ENCODE measurements at regions not wholly inside any gene's neighbourhood (a gene's known extent, or its start where the extent isn't known, plus 50 kb on each side); places are given as distances from the start of the nearest gene placed in this dataset.

DNA sequence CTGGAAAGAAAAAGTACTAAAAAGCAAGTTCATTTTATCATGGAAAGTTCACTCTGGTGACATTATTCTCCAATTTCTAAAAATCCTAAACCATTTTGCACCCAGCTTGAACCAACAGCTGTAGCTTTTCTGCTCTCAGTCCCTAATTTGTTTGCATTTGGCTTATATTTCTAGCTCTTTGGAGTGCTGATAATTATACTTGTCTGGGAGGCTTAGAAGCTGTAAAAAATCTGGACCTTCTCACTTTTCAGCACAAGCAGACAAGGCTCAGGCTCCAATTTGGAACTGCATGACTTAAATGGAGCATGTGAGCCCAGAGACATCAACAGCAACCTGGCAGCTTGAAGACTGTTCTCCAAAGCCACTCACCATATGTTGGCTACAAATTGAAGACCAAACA is 170.9 kb upstream of the PCDH18 start:
- ChIA-PET CTCF (interaction anchor here (0.5 kb wide), 1 partner anchor 125 kb away, joined by 6 read pairs; no protein-coding TSS in a partner anchor), POLR2A (interaction anchor here (0.7 kb wide), 1 partner anchor 212 kb away, joined by 3 read pairs; no protein-coding TSS in a partner anchor), SMC1A (ENCODE audit: uncharacterized antibody, unreplicated experiment) (interaction anchor here (0.9 to 1.0 kb wide), 2 partner anchors 10 to 67 kb away, joined by 3 read pairs; no protein-coding TSS in a partner anchor), RAD21 (ENCODE audit: unreplicated experiment) (no interaction called here)
- Histone ChIP-seq H2AFZ (ENCODE audit: control insufficient read depth, low read depth, low read length) (no peak overlapping the region), H3K27ac (ENCODE audit: control insufficient read depth, insufficient read depth) (no peak overlapping the region), H3K4me1 (ENCODE audit: control insufficient read depth, insufficient read depth, low read length) (no peaks in the 10 kb centered on the region), H4K20me1 (ENCODE audit: control insufficient read depth, insufficient read depth) (no peaks in the 10 kb centered on the region), H3K36me3 (ENCODE audit: control insufficient read depth in 2 of 2, insufficient read depth in 2 of 2, low read length in 1 of 2) (no peaks in the 10 kb centered on the region), H3K4me2 (ENCODE audit: control insufficient read depth, insufficient read depth) (no peak overlapping the region), H3K4me3 (no peak overlapping the region), H3K9ac (ENCODE audit: control insufficient read depth, insufficient read depth, low read length) (no peak overlapping the region), H3K27me3 (replicated peaks in 1 of 2; ENCODE audit: control insufficient read depth in 2 of 2, insufficient read depth in 2 of 2, low read length in 1 of 2) (no peaks in the 10 kb centered on the region), H3K9me3 (replicated peaks; ENCODE audit: control insufficient read depth, insufficient read depth, low read length) (no peaks in the 10 kb centered on the region), H3K79me2 (ENCODE audit: control insufficient read depth, insufficient read depth, low read length) (no peaks in the 10 kb centered on the region)
- BruUV-seq (replicated peaks), result no TSS peak
- in situ Hi-C loops (cut with MboI), result no loop called here
- intact Hi-C loops (cut with micrococcal nuclease; ENCODE audit: unreplicated experiment), result no loop called here
- ATAC-seq (no peak), FAIRE-seq (no peak), DNase-seq (ENCODE audit: low read depth, low spot score) (no peak)
- TF ChIP-seq DPF2 (IDR thresholded peaks at IDR 0.05) (no peak), RCOR1 (conservative IDR thresholded peaks at IDR 0.05; ENCODE audit: low read depth, low read length) (no peak), ZNF274 (IDR thresholded peaks at IDR 0.05; ENCODE audit: insufficient read depth, insufficient read length) (no peak), ZNF622 (IDR thresholded peaks at IDR 0.05) (no peak), FOS (IDR thresholded peaks at IDR 0.05; ENCODE audit: borderline replicate concordance, extremely low read depth, insufficient read length) (no peak), SUPT20H (IDR thresholded peaks at IDR 0.05; ENCODE audit: borderline replicate concordance, control insufficient read depth, low read depth, low read length) (no peak), CREB1 (IDR thresholded peaks at IDR 0.05; ENCODE audit: low read depth) (no peak), TCF7 (IDR thresholded peaks at IDR 0.05; ENCODE audit: borderline replicate concordance) (no peak), LARP7 (IDR thresholded peaks at IDR 0.05) (no peak), CBX5 (IDR thresholded peaks at IDR 0.05; ENCODE audit: low read depth) (no peak), MTA3 (IDR thresholded peaks at IDR 0.05; ENCODE audit: borderline replicate concordance, low read length) (no peak), RAD21 (IDR thresholded peaks at IDR 0.05; ENCODE audit: insufficient read depth, low read depth, low read length) (no peak)
- TF ChIP-seq, protein P1, sequence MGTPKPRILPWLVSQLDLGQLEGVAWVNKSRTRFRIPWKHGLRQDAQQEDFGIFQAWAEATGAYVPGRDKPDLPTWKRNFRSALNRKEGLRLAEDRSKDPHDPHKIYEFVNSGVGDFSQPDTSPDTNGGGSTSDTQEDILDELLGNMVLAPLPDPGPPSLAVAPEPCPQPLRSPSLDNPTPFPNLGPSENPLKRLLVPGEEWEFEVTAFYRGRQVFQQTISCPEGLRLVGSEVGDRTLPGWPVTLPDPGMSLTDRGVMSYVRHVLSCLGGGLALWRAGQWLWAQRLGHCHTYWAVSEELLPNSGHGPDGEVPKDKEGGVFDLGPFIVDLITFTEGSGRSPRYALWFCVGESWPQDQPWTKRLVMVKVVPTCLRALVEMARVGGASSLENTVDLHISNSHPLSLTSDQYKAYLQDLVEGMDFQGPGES (IDR thresholded peaks at IDR 0.05), result no peak
- TF ChIP-seq, protein P2, sequence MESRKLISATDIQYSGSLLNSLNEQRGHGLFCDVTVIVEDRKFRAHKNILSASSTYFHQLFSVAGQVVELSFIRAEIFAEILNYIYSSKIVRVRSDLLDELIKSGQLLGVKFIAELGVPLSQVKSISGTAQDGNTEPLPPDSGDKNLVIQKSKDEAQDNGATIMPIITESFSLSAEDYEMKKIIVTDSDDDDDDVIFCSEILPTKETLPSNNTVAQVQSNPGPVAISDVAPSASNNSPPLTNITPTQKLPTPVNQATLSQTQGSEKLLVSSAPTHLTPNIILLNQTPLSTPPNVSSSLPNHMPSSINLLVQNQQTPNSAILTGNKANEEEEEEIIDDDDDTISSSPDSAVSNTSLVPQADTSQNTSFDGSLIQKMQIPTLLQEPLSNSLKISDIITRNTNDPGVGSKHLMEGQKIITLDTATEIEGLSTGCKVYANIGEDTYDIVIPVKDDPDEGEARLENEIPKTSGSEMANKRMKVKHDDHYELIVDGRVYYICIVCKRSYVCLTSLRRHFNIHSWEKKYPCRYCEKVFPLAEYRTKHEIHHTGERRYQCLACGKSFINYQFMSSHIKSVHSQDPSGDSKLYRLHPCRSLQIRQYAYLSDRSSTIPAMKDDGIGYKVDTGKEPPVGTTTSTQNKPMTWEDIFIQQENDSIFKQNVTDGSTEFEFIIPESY (IDR thresholded peaks at IDR 0.05), result no peak

All from GM12878 (cell line).